Fibroblast of skin of left quadriceps (primary cell): ENCODE measurements at regions not wholly inside any gene's neighbourhood (a gene's known extent, or its start where the extent isn't known, plus 50 kb on each side); places are given as distances from the start of the nearest gene placed in this dataset.

Source experiments
- DNase-seq, 2 experiments: peaks; one replicate each; pipeline ENCODE4 v3.0.0-alpha.2; 2013; ENCODE audit warnings: low read depth in 2 of 2

DNA sequence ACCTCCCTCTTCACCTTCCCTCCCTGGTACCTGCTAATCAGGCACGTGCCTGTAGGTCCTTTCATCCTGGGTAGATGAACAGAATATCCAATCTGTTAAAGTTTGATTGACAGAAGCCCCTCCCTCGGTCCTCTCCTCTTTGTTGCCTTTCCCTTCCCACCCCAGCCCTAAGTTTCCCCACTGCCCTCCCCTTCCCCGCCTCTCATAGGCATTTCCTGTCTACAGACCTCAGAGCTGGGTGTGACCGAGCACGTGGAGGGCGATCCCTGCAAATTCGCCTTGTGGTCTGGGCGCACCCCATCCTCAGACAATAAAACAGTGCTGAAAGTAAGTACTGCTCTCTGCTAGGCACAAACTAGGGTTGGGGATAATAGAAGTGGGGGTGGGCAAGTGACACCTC is 239.2 kb upstream of the UMPS start:
- no peak for DNase-seq

- DNase-seq: no peak
Measured at GRCh38 chr3:124491875-124492274, 238.4 kb upstream of the UMPS start.

DNA sequence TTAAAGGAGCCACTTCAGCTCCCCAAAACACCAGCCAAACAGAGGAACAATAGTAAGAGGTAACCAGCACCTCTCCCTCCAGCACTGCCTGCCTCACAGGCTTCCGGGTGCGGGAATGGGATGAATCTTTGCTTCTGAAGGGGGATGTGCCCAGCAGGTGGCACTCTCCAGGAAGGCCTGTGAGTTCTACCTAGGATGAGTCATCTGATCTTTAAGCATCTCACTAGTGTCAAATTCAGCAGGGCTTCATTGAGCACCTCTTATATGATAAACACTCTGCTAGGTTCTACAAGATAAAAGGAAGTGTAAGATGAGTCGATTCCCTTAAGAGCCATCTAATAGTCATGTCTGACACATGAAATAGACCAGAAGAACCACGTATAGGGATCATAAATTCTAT is 237.4 kb upstream of the UMPS start:
- peak; percentile 9 to 27 for DNase-seq

DNA sequence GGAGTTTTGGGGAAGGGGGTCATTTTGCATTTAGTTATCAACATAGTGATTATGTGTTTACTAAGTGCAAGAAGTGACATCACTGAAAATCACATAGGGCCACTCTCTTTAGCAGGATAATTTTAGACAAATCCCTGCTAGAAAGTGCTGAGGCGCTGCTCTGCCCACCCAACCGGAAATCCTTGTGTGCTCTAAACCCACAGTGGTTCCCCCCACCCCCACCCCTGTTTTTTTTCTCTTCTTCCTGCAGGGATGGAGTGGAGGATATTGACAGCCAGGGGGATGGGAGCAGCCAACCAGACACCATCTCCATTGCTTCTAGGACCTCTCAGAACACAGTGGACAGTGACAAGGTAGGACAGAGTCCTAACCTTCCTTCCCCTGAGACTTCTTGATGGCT is 234.2 kb upstream of the UMPS start:
- no peak for DNase-seq

DNA sequence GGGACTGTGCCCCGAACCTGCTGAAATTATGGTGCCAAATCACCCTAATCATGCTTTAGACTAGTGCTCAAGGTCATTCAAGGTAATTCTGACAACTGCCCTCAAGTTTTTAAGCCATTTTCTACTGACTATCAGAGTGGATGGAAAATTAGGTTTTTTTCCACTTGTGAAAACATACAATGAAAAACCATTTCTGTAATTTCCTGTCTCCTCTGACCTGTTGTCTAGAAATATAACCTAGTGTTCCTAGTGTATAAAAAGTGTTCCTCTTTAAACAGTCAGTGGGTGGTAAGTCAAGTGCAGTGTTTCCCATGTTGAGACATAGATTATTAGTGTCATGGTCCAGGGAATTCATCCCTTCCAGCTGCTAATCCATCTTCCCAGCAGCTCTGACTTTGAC is 232.8 kb upstream of the UMPS start:
- no peak for DNase-seq

DNA sequence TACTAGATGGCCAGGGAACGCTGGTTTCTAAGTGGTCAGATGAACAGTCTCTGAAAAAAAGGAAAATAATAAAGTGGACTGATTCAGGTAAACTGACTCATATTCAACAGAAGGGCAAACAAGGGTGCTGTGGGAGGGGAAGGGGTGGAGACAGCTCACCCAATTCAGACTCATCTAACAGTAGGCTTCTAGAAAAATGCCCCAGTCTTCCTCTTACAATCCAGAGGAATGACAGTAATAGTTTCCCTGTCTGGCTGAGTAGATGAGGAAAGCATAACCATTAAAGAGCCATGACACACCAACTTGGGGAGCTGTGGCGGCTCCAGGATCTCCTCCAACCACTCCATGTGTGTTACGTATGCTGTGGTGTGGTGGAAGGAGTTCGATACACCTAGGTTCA is 231.4 kb upstream of the UMPS start:
- DNase-seq: no peak

GRCh38 chr3:124504332-124505059 is 225.8 kb upstream of the UMPS start:
- DNase-seq: peak; percentile 38 to 42

- no peak for DNase-seq
Measured at GRCh38 chr3:124509884-124510283, 220.4 kb upstream of the UMPS start.

DNA sequence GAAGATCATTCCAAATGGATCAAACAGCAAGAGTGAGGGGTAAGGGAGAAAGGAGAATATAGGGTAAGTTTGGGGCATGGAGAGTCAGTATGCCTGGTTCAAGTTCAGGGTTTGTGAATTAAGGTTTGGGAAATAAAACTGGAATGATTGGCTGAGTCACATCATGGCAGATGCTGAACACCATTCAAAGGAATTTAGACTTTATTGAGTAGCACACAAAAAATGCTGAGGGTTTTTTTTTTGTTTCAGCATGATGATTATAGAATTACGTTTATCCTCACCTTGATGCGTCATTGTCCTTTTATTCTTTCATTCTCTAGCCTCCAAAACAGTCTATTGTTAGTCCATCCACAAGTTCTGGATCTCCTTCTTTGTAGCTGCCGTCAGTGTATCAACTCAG is 220.0 kb upstream of the UMPS start:
- DNase-seq: peak; percentile 19 to 35

- no peak for DNase-seq
Measured at GRCh38 chr3:124512881-124513609, 217.2 kb upstream of the UMPS start.

DNA sequence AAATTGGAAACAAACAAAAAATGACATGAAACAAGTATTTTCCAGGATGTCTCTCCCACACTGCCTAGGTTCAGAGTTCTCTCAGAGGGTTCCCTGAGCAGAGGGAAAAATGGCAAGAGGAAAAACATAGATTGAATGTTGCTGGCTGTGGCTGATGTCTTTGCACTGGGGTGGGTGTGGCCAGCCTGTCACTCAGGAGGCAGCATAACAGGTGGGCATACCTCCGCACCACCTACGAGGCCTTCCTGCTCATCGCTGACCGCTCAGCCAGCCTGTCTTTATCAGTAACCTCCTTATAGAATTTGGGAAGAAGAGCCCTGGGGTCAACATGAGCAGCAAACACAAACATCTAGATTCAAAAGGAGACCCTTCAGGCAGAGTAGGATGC is 216.6 kb upstream of the UMPS start:
- DNase-seq: no peak

DNA sequence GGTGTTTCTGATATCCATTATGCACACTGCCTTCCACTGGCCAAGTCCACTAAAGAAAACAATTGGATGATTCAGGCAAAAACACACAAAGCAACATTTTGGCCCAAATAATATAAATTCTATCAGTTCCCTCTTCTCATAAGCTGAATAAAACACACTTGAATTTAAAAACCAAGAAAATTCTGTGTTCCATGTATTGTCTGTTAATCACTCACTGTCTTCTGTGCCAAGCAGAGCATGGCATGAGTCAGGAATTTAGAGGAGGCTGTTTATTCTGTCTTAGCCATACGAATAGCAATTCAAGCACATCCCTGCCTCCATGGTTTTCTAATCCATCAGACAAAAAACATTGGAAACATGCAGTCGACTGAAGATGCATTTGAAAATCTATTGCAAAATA is 215.6 kb upstream of the UMPS start:
- no peak for DNase-seq

DNA sequence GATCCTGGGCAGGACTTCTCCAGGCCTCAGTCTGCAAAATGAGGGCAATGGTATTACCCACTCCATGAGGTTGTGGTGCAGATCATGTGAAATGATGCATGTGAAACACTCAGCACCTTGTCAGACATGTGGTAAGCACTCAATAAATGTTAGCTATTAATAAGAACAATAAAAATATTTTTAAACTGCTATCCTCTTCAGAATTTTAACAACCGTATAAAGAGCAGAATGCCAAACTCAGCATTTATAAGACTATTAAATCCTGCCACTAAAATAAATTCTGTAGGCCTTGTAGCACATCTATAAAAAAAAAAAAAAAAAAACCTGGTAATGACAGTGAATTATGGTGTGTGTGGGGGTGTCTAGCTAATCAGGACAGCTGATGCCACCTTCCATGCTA is 213.9 kb upstream of the UMPS start:
- no peak for DNase-seq

DNA sequence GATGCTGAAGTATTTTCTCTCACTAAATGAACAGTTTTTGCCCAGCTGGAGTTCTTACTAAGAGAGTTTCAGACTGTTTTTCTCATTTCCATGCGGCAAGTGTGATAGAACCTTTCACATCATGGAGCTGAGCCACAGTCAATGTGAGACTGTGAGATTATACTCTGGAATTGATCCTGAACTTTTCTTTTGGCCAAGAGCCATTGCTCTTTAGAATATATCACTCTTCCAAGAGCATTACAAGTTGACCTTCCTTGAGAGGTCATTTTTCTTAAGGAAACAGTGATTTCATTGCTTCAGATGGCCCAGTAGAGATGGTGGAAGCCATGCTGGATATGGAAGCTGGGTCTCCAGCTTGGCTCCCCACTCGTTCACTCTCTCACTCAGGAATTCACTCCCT is 212.9 kb upstream of the UMPS start:
- no peak for DNase-seq

- DNase-seq: no peak
Measured at GRCh38 chr3:124518350-124518749, 211.9 kb upstream of the UMPS start.

DNA sequence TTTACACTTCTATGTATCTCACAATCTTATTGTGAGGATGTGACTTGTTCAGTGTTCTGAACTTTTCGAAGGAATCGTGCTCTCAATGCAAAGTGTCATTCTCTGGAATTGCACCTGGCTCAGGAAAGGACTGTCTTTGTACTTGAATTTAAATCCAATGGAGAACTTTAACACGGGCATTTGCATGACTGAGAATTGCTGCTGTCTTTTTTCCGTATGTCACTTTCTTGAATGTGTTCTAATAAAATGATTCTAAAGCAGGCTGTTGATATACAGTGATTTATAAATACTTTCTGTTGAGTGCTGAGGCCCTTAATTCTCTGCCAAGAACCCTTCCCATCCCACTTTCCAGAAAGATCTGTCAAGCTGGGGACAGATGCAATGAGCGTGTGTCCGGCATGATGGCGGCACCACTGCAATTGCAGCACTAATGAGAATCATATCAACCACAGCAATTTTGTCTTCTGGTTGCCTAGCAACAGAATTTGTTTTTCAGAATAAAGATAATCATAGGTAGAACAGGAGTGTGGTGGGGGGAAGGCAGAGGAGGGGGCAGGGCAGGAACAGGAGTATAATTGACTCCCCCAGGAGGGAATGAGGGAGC is 210.6 kb upstream of the UMPS start:
- DNase-seq: no peak

DNA sequence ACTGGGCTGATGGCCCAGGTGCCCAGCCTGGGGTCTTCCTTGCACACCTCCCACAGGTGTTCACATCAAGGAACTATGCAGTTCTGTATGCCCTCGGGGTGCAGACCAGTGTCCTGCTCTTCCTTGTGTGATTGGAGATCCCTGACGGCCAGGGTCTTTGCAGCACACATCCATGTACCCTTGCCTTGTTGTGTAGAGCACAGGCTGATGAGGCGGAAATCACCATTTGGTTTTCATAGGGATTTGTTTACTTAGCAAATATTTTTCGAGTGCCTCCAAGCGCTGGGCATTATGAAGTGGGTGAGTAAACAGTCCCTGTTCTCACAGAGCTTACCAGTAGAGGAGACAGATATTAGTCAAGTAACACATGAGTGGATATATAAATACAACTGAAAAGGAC is 209.3 kb upstream of the UMPS start:
- no peak for DNase-seq

- DNase-seq: no peak
Measured at GRCh38 chr3:124522082-124522625, 208.1 kb upstream of the UMPS start.

- DNase-seq: no peak
Measured at GRCh38 chr3:124526601-124527000, 203.7 kb upstream of the UMPS start.

- DNase-seq: no peak
Measured at GRCh38 chr3:124529826-124530571, 200.3 kb upstream of the UMPS start.

DNA sequence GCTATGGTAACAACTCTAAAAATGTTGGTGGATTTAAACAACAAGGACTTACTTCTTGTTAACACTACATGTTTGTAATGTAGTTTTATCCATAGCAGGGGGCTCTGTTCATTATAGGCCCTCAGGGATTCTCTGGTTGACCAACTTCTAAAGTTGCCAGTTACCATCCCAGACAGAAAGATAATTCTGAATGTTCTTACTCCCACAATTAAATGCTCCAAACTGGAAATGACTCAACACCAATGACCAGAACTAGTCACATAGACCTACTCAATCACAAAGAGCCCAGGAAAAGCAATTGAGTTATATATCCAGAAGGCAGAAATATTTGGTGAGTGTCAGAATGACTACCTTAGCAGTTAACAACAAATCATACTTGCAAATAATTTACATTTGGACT is 199.3 kb upstream of the UMPS start:
- no peak for DNase-seq

DNA sequence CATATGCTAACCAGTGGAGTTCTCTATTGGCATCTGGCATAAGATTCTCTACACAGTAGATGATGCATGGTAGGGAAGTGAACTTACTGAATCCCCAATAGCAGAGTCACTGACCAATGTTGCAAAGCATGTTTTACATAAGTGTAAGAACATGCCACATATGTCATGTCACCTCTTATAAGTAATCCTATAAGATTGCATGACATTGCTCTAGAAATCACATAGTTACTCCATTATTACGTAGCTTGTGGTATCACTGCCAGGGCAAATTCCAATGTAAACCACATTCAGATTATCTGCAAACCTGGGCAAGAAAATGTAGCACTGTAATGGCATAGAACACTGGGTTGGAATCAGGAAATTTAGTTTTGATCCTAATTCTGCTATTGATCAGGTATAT is 198.2 kb upstream of the UMPS start:
- DNase-seq: peak in 1 of 2 experiments; percentile 16
